T-helper 1 cell treated with Interleukin-12 subunit alpha and Interleukin-12 subunit beta and Interleukin-4 antibody, amounts not matched to agents 30 ng/mL and 1 ng/mL, for 36 hours (primary cell): ENCODE measurements at regions not wholly inside any gene's neighbourhood (a gene's known extent, or its start where the extent isn't known, plus 50 kb on each side); places are given as distances from the start of the nearest gene placed in this dataset.
"Not testable (repeated sequence)": the region's sequence is repeated elsewhere in the genome, so short reads cannot be mapped to it uniquely, and the experiment has no call there.

ENCODE experiments used
- intact Hi-C: fragments of 100-400 bp; cut with micrococcal nuclease; formaldehyde crosslinking; loops from one replicate; pipeline ENCODE4 v1.15.1; 2024

DNA sequence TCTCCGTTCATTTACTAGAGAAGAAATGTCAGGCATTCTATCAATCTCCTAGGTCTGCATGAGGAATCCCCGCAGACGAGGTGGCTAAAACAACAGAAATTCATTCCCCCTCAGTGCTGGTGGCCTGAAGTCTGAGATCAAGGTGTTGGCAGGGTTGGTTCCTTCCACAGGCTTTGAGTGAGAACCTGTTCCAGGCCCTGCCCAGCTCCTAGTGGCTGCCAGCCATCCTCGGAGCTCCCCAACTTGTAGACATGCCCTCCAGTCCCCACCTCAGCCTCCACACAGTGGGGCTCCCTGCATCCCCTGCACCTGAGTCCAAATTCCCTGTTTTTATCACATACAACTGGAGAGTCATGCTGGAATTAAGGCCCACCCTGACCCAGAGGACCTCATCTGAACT lies 145.3 kb upstream of the ALKAL2 start:
- intact Hi-C loops: no loop called here

- intact Hi-C loops: loop anchor here (1.0 kb wide), 1 partner anchor 8 kb away; no protein-coding TSS in a partner anchor
Measured at GRCh38 chr2:430291-431040, 142.6 kb upstream of the ALKAL2 start.

DNA sequence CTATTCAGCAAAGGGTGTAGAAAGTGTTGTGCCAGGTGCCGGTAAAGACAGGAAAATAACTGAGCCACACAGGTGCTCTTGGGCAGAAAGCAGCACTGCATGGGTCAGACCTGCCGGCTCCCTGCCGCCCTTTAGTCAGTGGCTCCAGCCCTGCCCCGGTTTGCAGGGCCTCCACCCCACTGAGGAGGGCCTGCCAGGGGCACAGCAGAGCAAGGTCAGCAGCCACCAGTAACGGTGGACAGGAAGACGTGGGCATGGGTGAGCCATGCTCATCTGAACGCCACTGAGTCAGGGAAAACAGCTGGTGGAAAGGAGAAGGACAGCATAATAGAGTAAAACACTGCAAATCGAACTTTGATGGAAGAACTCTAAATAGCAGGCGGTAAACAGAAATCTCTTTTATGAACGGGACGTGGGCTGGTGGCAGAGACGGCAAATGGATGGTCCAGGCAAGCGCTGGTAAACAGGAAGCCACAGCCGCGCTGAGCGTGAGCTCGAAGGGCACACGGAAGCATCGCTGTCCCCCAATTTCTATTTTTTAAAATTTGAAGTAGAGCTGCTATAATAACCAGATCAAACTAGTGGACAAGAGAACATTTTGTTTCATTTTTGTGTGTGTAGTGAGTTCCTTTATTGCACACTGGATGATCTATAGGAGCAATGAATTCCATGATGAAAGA lies 141.8 kb upstream of the ALKAL2 start:
- intact Hi-C loops: loop anchor here (1.0 kb wide), 1 partner anchor 9 kb away; no protein-coding TSS in a partner anchor

DNA sequence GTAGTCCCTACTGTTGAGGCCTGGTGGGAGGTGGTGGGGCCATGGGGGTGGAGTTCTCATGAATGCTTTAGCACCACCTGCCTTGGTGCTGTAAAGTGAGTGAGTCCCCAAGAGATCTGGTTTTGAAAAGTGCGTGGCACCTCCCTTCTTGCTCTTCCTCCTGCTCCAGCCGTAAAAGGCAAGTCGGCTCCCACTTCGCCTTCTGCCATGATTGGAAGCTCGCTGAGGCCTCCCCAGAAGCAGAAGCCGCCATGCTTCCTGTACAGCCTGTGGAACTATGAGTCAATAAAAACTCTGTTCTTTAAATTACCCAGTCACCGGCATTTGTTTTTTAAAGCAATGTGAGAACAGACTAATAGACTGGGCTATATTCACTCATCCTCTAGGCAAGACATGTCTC lies 141.3 kb upstream of the ALKAL2 start:
- intact Hi-C loops: no loop called here

GRCh38 chr2:428591-428990 lies 140.7 kb upstream of the ALKAL2 start:
- intact Hi-C loops: no loop called here

DNA sequence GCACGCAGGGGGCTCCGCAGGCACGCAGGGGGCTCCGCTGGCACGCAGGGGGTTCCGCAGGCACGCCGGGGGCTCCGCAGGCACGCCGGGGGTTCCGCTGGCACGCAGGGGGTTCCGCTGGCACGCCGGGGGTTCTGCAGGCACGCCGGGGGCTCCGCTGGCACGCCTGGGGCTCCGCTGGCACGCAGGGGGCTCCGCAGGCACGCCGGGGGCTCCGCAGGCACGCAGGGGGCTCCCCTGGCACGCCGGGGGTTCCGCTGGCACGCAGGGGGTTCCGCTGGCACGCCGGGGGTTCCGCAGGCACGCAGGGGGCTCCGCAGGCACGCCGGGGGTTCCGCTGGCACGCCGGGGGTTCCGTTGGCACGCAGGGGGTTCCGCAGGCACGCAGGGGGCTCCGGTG lies 138.8 kb upstream of the ALKAL2 start:
- intact Hi-C loops: not testable (repeated sequence)

- intact Hi-C loops: no loop called here
Measured at GRCh38 chr2:425947-426346, 138.1 kb upstream of the ALKAL2 start.

DNA sequence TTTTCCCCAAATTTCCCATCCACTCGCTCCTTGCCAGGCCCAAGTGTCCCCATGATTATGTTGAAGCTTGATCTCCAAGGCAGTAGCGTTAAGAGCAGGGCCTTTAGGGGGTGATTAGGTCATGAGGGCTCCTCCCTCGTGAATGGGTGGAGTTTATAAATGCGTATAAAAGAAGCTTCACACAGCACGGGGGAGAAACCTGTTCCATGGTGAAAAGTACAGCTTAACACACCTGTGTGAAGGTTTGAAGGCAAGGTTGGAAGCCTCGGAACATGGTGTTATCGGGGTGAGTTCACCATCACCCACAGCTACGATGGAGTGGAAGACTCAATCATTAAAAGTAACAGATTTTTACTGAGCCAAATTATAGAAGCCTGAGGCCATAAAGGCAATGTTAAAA lies 137.4 kb upstream of the ALKAL2 start:
- intact Hi-C loops: no loop called here

GRCh38 chr2:424306-425171 lies 136.6 kb upstream of the ALKAL2 start:
- intact Hi-C loops: no loop called here

DNA sequence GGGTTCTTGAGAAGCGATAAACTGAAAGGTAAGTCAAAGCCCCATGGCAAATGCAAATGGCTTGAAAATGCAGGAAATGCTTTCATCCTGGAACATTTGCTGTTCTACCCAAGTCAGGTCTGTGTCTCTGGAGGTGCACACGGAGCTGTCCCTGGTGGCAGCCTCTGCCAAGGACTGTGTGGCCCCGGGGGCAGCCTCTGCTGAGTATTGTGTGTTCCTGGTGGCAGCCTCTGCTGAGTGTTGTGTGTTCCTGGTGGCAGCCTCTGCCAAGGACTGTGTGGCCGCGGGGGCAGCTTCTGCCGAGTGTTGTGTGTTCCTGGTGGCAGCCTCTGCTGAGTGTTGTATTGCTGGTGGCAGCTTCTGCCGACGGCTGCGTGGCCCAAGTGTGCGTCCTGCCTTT lies 135.6 kb upstream of the ALKAL2 start:
- intact Hi-C loops: no loop called here

- intact Hi-C loops: no loop called here
Measured at GRCh38 chr2:422676-423435, 135.0 kb upstream of the ALKAL2 start.

- intact Hi-C loops: no loop called here
Measured at GRCh38 chr2:421406-421805, 133.5 kb upstream of the ALKAL2 start.

GRCh38 chr2:419687-420317 lies 131.9 kb upstream of the ALKAL2 start:
- intact Hi-C loops: no loop called here

DNA sequence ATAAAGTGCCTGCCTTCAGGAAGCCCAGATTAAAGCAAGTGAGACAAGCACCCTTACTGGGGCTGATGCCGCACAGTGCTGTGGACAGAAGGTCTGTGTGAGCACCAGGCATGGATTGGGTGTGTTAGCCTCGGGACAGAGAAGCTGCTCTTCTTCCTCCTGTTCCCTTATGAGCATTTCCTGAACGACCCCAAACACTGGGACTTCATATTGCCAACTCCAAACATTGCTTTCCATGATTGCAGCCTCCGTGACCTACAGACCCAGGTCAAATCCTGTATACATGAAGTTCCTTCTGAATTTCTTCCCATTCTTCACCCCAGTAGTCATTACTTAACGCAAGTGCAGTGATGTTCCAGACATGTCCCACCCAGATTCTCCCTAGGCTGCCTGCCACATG lies 129.8 kb upstream of the ALKAL2 start:
- intact Hi-C loops: no loop called here

GRCh38 chr2:417006-417405 lies 129.1 kb upstream of the ALKAL2 start:
- intact Hi-C loops: no loop called here

GRCh38 chr2:415986-416610 lies 128.2 kb upstream of the ALKAL2 start:
- intact Hi-C loops: no loop called here

DNA sequence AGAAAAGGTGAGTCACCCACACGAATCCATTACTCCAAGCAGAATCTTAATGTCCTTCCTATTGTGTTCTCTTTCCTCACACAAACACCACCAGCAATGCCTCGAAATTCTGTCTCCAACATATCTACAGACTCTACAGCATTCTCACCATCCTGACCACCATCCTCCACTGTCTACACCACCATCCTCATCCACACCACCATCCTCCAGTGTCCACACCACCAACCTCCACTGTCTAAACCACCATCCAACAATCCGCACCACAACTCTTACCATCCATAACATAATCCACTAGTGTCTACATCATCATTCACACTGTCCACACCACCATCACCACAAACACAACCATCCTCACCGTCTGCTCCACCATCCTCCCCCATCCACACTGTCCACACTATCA lies 121.6 kb upstream of the ALKAL2 start:
- intact Hi-C loops: no loop called here

DNA sequence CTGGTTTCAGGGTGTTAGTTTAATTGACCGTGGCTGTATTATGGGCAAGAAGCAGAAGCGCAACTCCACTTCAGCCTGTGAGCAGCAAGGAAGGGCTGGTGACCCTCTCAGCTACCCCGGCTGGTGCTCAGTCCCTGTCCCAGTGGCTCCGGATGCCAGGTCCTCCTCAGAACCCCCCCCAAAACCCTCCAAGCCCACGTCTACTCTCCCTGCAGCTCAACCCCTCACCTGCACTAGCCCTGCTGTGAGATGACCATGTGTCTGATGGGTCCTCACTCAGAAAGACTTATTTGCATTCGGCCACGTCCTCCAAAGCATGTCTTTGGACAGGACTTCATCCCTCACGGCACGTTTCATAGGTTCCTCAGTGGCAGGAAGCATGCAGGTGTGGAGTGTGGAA lies 119.7 kb upstream of the ALKAL2 start:
- intact Hi-C loops: no loop called here

GRCh38 chr2:406876-407275 lies 119.0 kb upstream of the ALKAL2 start:
- intact Hi-C loops: no loop called here

- intact Hi-C loops: no loop called here
Measured at GRCh38 chr2:406231-406630, 118.3 kb upstream of the ALKAL2 start.
